Activated naive CD8-positive, alpha-beta T cell treated with anti-CD3 and anti-CD28 coated beads, Interleukin-2, amount 10 ng/mL, durations not matched to agents 7 days and 5 days (primary cell): ENCODE measurements at regions not wholly inside any gene's neighbourhood (a gene's known extent, or its start where the extent isn't known, plus 50 kb on each side); places are given as distances from the start of the nearest gene placed in this dataset.

Source experiments
- ATAC-seq: fragments of 150-1000 bp; cut with Tn5 transposase; one replicate; pipeline ENCODE4 v1.10.0; 2021; ENCODE audit warnings: low read depth, moderate library complexity
- POLR2A ChIA-PET: fragments of 350-600 bp; sonication (Branson Sonifier 250); formaldehyde crosslinking; loops from one replicate; lab custom pipeline; 2021; ENCODE audit warnings: antibody characterized with exemption; lab: Charles Lee
- DNase-seq: peaks from one replicate; pipeline ENCODE4 v3.0.0; 2021
- H3K27ac Mint-ChIP-seq: one replicate; pipeline ENCODE4 v1.8.0; 2022; ENCODE audit warnings: mild to moderate bottlenecking, mixed read lengths
- H3K27me3 Mint-ChIP-seq: one replicate; pipeline ENCODE4 v1.8.0; 2022; ENCODE audit warnings: mild to moderate bottlenecking, moderate library complexity, mixed read lengths
- H3K36me3 Mint-ChIP-seq: one replicate; pipeline ENCODE4 v1.8.0; 2021; ENCODE audit warnings: mild to moderate bottlenecking, mixed read lengths
- H3K4me1 Mint-ChIP-seq: one replicate; pipeline ENCODE4 v1.8.0; 2021; ENCODE audit warnings: mixed read lengths
- H3K4me3 Mint-ChIP-seq: one replicate; pipeline ENCODE4 v1.8.0; 2022; ENCODE audit warnings: mild to moderate bottlenecking, moderate library complexity, mixed read lengths
- H3K9me3 Mint-ChIP-seq: one replicate; pipeline ENCODE4 v1.8.0; 2021; ENCODE audit warnings: mixed read lengths

DNA sequence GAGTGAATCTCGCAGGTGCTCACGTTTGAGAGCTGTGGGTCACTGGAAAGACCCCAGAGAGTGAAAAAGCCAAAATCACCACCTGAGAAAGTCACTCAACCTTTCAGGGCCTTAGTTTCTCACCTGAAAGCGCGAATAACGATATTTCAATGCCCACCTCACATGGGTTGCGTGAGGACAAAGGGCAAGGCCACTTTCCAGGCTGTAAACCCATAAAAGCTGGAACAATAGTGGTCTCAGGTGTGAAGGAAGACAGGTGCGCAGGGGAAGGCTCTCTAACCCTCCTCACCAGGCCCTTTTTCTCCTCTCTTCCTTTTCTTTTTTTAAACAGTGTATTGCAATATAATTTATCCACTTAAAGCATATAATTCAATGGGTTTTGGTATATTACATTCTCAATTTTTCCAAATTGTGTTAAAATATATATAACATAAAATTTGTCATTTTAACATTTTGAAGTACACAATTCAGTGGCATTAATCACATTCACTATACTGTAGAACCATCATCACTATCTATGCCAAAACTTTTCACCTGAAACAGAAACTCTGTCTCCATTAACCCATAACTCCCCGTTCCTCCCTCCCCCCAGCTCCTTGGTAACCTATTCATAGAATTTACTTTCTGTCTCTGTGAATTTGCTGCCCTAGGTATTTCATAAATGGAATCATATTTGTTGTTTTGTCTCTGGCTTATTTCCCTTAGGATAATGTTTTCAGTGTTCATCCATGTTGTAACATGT is 118.4 kb upstream of the TNR start:
- H3K27me3 Mint-ChIP-seq, result peaks cover 3% of the 10 kb centered on the region
- H3K27ac Mint-ChIP-seq, result no peak overlapping the region
- no peaks in the 10 kb centered on the region for H3K9me3 Mint-ChIP-seq
- no peak for DNase-seq
- POLR2A ChIA-PET, result no interaction called here
- H3K4me1 Mint-ChIP-seq, result no peaks in the 10 kb centered on the region
- no peak for ATAC-seq
- no peaks in the 10 kb centered on the region for H3K36me3 Mint-ChIP-seq
- H3K4me3 Mint-ChIP-seq, result no peak overlapping the region

DNA sequence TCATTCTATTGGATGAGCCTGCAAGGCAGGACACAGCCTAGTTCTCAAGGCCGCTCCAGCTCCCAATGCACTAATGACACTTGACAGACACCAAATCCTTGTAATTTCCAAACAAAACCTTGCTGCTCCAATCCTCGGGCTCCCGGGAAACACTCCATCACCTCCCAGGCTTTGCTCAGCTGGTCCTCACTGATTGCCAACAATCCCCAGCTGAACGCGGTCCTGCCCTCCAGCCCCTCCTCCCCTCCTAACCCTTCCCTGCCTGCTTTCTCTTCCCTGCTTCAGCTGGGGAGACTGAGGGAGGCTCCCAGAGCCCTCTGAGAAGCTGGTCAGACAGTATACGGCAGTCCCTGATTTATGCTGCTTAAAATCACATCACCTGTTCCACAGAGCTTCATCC is 114.4 kb upstream of the TNR start:
- POLR2A ChIA-PET, result no interaction called here
- H3K36me3 Mint-ChIP-seq, result no peaks in the 10 kb centered on the region
- peaks cover 5% of the 10 kb centered on the region for H3K27me3 Mint-ChIP-seq
- DNase-seq (no peak), ATAC-seq (no peak)
- no peak overlapping the region for H3K4me3 Mint-ChIP-seq
- no peaks in the 10 kb centered on the region for H3K4me1 Mint-ChIP-seq
- H3K27ac Mint-ChIP-seq, result no peak overlapping the region
- no peaks in the 10 kb centered on the region for H3K9me3 Mint-ChIP-seq

DNA sequence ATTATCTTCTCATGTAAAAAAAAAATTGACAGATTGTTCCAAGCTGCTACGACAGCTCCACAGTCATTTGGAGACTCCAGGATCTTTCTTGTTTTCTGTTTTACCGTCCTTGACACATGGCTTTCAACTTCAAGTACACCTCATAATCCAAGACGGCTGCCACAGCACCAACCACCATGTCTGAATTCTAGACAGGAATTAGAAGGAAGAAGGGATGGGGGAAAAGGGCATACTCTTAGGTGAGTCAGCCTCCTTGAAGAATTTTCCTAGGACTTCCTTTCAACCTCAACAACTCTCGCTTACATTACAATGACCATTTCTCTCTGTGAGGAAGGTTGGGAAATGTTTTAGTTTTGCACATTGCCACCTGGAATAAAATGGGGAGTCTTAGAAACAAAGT is 110.3 kb upstream of the TNR start:
- Mint-ChIP-seq H3K27ac (no peak overlapping the region), H3K4me1 (no peaks in the 10 kb centered on the region), H3K4me3 (no peak overlapping the region), H3K27me3 (peaks cover 8% of the 10 kb centered on the region), H3K9me3 (no peaks in the 10 kb centered on the region), H3K36me3 (no peaks in the 10 kb centered on the region)
- DNase-seq (no peak), ATAC-seq (no peak)
- POLR2A ChIA-PET, result no interaction called here

DNA sequence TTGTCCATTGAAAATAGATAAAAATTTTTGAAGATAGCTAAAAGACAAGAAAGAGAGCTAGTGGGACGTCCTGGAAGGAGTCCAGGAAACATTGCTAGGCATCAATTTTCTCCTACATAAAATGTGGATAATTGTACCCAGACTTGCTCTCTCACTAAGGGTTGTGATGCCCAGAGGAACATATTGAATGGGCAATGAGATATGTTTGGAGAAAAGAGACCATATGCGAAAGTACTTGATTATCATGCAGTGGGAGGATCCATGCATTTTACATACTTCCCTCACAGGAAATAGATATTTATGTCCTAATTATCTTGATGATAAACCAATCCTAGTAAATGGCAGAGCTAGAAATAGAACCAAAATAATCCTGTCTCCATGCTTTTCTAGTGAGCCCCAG is 108.4 kb upstream of the TNR start:
- POLR2A ChIA-PET, result no interaction called here
- Mint-ChIP-seq H3K36me3 (no peaks in the 10 kb centered on the region), H3K9me3 (no peaks in the 10 kb centered on the region), H3K4me3 (no peak overlapping the region), H3K27me3 (peaks cover 16% of the 10 kb centered on the region), H3K4me1 (no peaks in the 10 kb centered on the region), H3K27ac (no peak overlapping the region)
- no peak for DNase-seq
- ATAC-seq, result no peak

DNA sequence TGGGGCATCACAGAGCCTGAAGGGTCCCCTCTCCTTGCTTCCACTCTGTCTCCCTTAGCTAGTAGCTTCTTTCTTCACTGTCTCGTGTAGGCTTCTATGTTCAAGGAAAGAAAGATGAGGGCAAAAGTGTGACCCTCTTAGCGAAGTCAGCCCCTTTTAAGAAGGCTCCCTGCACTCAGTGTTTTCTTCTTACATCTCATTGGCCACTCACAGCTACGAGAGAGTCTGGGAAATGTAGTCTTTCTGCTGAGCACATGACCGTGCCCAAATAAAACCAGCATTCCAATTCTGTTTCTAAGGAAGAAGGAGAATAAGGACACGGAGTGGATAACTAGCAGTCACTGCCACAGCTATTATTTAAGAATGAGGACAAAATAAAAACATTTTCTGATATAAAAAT is 104.9 kb upstream of the TNR start:
- Mint-ChIP-seq H3K4me1 (no peaks in the 10 kb centered on the region), H3K36me3 (no peaks in the 10 kb centered on the region), H3K4me3 (no peak overlapping the region), H3K27ac (no peak overlapping the region), H3K27me3 (peaks cover 16% of the 10 kb centered on the region), H3K9me3 (no peaks in the 10 kb centered on the region)
- no peak for DNase-seq
- POLR2A ChIA-PET, result no interaction called here
- ATAC-seq, result no peak

DNA sequence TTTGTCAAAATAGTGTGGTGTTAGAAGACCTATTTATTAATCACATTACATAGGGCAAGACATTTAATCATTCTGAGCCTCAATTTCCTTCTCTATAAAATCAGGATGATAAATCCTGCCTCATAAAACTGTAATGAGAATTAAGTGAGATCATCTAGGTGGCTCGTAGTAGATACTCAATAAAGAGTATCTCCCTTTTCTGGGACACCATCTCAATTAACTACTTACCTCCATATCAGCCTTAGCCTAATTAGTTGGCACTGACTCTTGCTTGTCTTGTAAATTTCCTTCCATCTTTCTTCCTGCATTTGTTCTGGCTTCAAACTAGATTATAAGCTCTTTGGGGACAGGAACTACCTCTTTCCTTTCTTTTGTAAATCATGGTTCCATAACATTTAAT is 102.6 kb upstream of the TNR start:
- Mint-ChIP-seq H3K36me3 (no peaks in the 10 kb centered on the region), H3K4me3 (no peak overlapping the region), H3K27me3 (peaks cover 14% of the 10 kb centered on the region), H3K27ac (no peak overlapping the region), H3K4me1 (no peaks in the 10 kb centered on the region), H3K9me3 (no peaks in the 10 kb centered on the region)
- ATAC-seq (no peak), DNase-seq (no peak)
- POLR2A ChIA-PET, result no interaction called here

DNA sequence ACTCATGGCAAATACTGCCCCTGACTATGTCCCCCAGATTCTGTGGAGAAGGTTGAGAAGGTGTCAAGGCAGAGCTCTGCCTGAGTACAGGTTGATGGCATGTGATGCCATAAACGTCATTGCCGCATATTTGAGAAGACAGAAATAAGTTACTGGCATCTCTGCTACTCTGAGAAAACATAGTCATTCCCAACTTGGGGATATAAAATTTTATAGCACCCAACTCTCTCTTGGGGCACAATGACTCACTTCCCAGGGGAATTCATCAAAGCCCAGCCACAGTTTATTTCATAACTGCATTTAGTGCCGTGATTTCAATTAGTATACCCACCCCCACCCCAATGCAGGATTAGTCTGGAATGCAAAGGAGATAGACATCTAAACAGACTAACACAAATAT is 101.9 kb upstream of the TNR start:
- Mint-ChIP-seq H3K36me3 (no peaks in the 10 kb centered on the region), H3K4me3 (no peak overlapping the region), H3K9me3 (no peaks in the 10 kb centered on the region), H3K4me1 (no peaks in the 10 kb centered on the region), H3K27me3 (peaks cover 14% of the 10 kb centered on the region), H3K27ac (no peak overlapping the region)
- ATAC-seq (no peak), DNase-seq (no peak)
- POLR2A ChIA-PET, result no interaction called here

DNA sequence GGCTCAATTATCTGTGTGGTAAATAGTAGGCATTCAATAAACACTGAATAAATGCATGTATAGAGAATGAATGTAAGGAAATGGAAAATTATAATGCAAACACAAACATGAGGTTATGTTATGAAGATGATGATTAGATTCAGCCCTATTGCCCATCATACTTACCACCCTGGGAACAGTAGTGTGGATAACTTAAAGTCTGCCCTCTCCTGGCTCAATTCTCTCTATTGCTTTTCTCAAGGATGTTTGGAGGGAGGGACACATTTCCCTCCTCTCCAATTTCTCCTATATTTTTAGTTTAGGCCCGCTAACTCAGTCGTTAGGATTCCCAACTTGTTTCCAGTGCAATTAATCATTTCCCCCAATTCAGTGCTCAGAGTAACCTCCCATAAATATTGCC is 101.5 kb upstream of the TNR start:
- ATAC-seq (no peak), DNase-seq (no peak)
- POLR2A ChIA-PET, result no interaction called here
- peaks cover 14% of the 10 kb centered on the region for H3K27me3 Mint-ChIP-seq
- H3K36me3 Mint-ChIP-seq, result no peaks in the 10 kb centered on the region
- H3K4me1 Mint-ChIP-seq, result no peaks in the 10 kb centered on the region
- no peak overlapping the region for H3K27ac Mint-ChIP-seq
- no peaks in the 10 kb centered on the region for H3K9me3 Mint-ChIP-seq
- no peak overlapping the region for H3K4me3 Mint-ChIP-seq

DNA sequence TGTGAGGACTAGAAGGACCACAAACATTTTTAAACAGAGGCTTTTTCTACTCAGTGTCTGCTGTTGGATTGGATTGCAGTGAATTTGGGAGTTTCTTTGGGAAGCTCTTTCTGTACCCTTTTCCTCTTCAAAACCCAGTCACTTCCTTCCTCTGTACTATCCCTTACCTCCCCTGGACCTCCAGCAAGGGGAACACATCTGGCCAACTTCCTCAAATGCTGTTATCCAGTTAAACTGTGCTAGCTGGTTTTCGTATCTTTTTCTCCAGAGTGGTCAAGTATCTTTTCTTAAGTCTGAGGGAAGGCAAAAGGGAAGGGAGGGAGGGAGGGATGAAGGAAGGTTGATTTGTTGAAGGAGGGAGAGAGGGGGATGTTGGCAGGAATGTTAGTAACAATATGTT is 99.2 kb upstream of the TNR start:
- ATAC-seq, result no peak
- POLR2A ChIA-PET, result no interaction called here
- Mint-ChIP-seq H3K27me3 (peaks cover 2% of the 10 kb centered on the region), H3K36me3 (no peaks in the 10 kb centered on the region), H3K9me3 (no peaks in the 10 kb centered on the region), H3K4me1 (no peaks in the 10 kb centered on the region), H3K27ac (no peak overlapping the region), H3K4me3 (no peak overlapping the region)
- DNase-seq, result no peak

DNA sequence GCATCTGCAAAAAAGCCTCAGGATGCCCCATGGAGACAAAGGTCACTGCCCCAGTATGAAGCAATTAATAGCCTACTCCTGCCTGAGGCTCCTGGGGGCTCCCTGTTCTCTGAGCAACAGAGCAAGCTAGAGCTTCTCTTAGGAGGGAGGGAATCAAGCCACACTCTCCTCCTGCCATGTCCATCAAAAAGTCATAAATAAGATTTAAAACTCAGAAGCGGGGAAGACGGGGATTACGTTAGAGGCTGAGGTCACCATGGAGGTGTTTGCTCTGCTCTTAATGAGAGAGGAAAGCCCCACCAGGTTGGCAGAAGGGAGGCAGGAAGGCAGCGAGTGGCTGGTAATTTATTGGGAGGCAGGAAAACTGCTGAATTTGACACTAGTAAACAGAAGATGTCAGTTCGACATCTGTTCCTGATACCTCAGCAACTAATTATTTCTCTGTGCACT is 98.4 kb upstream of the TNR start:
- no peak for ATAC-seq
- peaks cover 2% of the 10 kb centered on the region for H3K27me3 Mint-ChIP-seq

DNA sequence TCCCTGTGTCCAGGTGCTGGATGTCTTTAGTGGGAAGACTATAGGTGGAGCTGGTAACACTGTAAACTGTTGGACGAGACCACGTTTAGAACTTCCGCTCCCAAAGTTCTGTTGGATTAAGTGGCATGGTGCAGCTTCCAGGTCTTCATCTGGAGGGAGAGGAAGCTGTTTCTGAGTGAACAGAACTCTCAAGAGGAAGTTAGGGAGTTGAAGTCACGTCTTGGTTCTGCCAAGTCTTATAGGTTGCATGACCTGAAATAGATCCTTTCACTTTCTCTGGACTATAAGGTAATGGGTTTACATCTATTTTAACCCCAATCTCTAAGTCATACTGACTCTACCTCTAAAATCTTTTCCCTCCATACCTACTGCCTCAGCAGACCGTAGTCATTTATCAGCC is 97.4 kb upstream of the TNR start:
- POLR2A ChIA-PET, result no interaction called here

More for the DNA sequence above, 98.4 kb upstream of the TNR start:
- POLR2A ChIA-PET, result no interaction called here
- DNase-seq, result no peak
- no peaks in the 10 kb centered on the region for H3K4me1 Mint-ChIP-seq
- no peak overlapping the region for H3K4me3 Mint-ChIP-seq
- no peaks in the 10 kb centered on the region for H3K9me3 Mint-ChIP-seq
- no peak overlapping the region for H3K27ac Mint-ChIP-seq
- no peaks in the 10 kb centered on the region for H3K36me3 Mint-ChIP-seq

DNA sequence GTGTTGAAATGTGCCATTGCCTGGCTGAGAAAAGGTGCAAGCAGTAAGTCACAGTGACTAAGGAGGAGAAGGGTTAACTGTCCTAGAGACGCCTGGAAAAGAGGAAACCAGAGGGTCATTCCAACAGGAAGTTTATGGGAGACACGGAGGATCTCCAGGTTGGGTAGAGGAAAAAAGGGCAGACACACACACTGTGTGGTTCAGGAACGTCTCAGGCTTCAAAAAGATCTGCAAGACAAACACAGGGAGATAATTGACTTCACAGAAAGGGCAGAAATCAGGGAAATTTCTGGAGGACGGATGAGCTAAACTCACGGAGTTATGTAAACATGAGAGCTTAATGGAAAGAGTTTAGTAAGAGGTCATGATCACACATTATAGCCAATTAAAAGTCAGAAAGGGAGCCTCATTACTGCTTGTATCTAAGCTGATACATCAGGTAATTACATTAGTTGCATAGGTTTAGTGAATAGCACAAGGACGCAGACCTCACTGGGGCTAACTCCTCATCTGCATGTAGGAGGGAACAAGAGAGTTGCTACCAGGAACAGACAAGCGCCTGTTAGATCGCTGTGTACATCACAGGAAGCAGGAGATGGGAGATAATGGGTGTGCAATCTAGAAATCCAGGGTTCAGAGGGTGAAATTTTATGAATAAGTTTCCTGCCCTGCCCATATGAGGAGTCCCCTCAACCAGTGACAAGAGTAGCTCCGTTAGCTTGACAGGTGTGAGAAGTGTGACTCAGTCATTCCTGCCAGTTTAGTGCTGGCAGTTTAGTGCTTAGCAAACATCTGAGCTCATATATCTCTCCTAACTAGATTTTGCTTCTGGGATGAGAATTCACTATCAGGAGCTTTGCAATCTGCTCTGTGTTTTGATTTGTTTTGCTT is 96.6 kb upstream of the TNR start:
- POLR2A ChIA-PET, result no interaction called here

More for the DNA sequence above, 97.4 kb upstream of the TNR start:
- DNase-seq (no peak), ATAC-seq (no peak)
- Mint-ChIP-seq H3K4me1 (no peaks in the 10 kb centered on the region), H3K4me3 (no peak overlapping the region), H3K36me3 (no peaks in the 10 kb centered on the region), H3K27ac (no peak overlapping the region), H3K27me3 (no peaks in the 10 kb centered on the region), H3K9me3 (no peaks in the 10 kb centered on the region)

DNA sequence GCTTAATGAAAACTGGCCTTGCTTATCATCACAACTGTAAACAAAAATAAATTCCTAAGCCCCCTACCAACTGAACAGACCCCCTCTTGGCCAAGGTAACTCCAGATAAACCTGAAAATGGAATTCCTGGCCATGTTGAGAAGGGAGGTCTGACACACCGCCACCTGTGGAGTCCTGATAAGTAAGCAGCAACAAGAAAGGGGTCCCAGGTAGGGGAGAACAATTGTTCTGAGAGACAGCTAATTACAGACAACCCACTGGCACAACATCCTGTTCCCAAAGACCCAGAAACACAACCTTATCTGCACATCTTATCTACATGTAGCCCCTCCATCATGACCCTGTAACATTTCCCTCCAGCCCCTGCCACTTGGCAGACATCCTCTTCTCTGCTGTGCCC is 91.2 kb upstream of the TNR start:
- H3K4me1 Mint-ChIP-seq, result no peaks in the 10 kb centered on the region
- peaks cover 2% of the 10 kb centered on the region for H3K27me3 Mint-ChIP-seq
- DNase-seq (no peak), ATAC-seq (no peak)
- no peak overlapping the region for H3K4me3 Mint-ChIP-seq
- H3K36me3 Mint-ChIP-seq, result no peaks in the 10 kb centered on the region
- POLR2A ChIA-PET, result no interaction called here
- no peak overlapping the region for H3K27ac Mint-ChIP-seq
- peaks cover 5% of the 10 kb centered on the region for H3K9me3 Mint-ChIP-seq

More for the DNA sequence above, 96.6 kb upstream of the TNR start:
- Mint-ChIP-seq H3K27ac (no peak overlapping the region), H3K27me3 (no peaks in the 10 kb centered on the region), H3K4me1 (no peaks in the 10 kb centered on the region), H3K4me3 (no peak overlapping the region), H3K36me3 (no peaks in the 10 kb centered on the region), H3K9me3 (no peaks in the 10 kb centered on the region)
- ATAC-seq (no peak), DNase-seq (no peak)

DNA sequence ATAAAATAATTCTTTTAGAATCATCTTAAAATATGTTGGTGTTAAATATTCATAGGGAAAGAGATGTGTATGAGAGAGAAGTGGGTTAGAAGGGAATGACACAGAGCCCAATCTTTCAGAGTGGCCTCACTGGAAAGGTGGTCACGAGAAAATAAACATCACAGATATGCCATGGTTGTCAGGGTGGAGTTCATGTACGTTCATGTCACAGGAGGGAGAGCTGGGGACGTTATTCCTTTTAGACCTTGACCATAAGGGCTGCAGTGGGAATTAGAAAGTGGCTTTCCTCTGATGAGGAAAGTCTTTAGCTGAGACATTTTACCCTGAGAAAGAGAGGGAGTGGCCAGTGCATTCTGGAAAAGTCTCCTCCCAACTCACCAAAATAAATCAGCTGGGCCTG is 90.6 kb upstream of the TNR start:
- H3K4me3 Mint-ChIP-seq, result no peak overlapping the region
- no peaks in the 10 kb centered on the region for H3K36me3 Mint-ChIP-seq
- H3K4me1 Mint-ChIP-seq, result no peaks in the 10 kb centered on the region
- H3K9me3 Mint-ChIP-seq, result peaks cover 6% of the 10 kb centered on the region
- POLR2A ChIA-PET, result no interaction called here
- no peak overlapping the region for H3K27ac Mint-ChIP-seq
- DNase-seq (no peak), ATAC-seq (no peak)
- H3K27me3 Mint-ChIP-seq, result peaks cover 2% of the 10 kb centered on the region
